AG09319 (cell line): ENCODE measurements at regions not wholly inside any gene's neighbourhood (a gene's known extent, or its start where the extent isn't known, plus 50 kb on each side); places are given as distances from the start of the nearest gene placed in this dataset.

ENCODE experiments used
- DNase-seq: peaks from one replicate; pipeline ENCODE4 v3.0.0-alpha.2; 2010; ENCODE audit warnings: low read depth; ENCODE audit errors: extremely low read depth
- TF ChIP-seq, protein P1 (sequence below): IDR thresholded peaks from 2 replicates; pipeline ENCODE4 v1.5.1; 2011; ENCODE audit warnings: low read depth, mild to moderate bottlenecking, inconsistent platforms, low read length, moderate library complexity

DNA sequence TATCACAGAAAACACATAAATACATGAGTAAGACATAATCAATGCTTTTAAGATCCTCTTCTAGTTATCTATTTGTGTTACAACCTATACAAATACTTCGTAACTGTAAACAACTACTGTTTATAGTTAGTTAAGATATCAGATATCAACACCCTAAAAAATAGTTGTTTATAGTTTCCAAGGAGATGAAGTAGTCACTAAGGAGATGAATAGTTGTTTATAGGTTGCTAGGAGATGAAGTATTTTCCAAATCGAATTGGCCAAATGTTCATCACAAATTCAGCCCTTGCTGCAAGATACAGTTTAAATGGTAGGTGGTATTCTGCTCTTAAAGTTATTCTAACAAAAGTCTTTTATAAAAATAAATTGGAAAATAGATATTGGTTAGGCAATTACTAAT is 618.2 kb upstream of the PCDH10 start:
- DNase-seq: no peak

DNA sequence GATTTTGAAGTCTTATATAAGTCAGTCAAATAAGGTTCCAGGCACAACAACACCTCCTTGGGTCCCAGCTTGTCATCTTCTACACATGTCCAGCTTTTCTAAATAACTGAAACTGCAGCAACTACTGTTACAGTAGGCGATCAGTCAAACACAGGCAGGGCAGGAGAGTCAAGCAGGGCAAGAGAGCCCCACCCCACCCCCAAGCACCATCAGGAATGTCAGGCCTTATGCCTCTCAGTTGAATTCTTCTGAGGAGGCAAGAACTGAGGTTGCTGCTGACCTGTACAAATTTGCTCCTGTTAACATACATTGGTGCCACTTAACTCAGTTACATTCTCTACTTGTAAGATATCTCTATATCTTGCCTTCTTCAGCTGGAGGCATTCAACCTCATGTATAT is 608.8 kb upstream of the PCDH10 start:
- TF ChIP-seq, protein P1, sequence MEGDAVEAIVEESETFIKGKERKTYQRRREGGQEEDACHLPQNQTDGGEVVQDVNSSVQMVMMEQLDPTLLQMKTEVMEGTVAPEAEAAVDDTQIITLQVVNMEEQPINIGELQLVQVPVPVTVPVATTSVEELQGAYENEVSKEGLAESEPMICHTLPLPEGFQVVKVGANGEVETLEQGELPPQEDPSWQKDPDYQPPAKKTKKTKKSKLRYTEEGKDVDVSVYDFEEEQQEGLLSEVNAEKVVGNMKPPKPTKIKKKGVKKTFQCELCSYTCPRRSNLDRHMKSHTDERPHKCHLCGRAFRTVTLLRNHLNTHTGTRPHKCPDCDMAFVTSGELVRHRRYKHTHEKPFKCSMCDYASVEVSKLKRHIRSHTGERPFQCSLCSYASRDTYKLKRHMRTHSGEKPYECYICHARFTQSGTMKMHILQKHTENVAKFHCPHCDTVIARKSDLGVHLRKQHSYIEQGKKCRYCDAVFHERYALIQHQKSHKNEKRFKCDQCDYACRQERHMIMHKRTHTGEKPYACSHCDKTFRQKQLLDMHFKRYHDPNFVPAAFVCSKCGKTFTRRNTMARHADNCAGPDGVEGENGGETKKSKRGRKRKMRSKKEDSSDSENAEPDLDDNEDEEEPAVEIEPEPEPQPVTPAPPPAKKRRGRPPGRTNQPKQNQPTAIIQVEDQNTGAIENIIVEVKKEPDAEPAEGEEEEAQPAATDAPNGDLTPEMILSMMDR: no peak
- DNase-seq: no peak

More for the DNA sequence above, 618.2 kb upstream of the PCDH10 start:
- TF ChIP-seq, protein P1: no peak

DNA sequence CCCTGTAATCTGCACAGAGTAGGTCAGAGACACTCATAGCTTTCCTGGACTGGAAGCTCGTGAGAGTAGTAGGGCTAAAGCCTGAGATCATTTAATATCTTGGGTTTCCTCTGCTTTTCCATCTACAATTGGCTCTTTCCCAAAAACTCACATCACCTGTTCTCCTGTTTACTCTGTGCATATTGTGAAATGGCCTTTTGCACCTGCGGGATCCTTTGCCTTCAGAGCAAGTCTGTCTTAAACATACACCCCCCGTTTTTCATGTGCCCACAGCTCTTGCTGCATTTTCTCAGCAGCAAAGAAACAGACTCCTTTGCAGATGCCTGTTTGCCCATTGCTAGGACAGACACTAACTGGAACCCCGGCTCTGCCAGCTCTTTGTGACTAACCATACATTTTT is 608.3 kb upstream of the PCDH10 start:
- no peak for DNase-seq
- TF ChIP-seq, protein P1: no peak

DNA sequence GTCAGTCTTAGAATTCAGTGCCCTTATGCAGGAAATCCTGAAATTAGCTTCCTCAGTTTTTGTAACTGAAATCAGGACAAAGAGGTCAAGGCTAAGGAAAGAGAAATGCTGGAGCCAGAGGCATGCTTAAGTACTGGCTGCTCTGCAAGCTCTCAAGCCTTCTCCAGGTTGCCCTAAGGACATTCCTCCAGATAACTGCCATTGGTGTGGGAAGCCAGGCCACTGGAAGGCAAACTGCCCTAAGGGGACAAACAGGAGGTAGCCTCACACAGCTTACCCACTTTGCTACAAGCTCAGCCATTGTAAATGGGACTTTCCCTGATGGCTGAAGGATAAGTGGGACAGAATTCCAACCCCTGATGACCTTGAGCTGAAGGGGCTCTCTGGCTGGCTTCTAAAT is 606.9 kb upstream of the PCDH10 start:
- TF ChIP-seq, protein P1: no peak
- no peak for DNase-seq

DNA sequence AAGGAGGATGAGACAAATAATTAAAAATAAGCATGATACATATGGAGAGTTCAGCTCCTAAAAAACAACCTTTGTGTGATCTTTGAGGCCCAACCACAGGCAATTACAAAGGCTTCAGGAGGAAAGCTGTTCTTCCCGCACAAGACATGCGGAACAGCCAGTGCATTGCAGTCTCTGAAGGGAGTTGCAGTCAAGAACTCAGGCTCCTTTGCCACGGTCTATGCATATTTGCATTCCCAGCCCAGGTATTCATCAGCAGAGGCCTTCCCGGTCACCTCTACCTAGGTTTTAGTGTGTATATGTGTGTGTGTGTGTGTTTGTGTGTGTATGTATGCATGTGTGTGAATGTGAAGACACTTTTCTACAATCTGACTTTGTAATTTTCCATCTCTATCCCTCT is 600.6 kb upstream of the PCDH10 start:
- TF ChIP-seq, protein P1: no peak
- no peak for DNase-seq

GRCh38 chr4:132556316-132556715 is 592.8 kb upstream of the PCDH10 start:
- TF ChIP-seq, protein P1: no peak

DNA sequence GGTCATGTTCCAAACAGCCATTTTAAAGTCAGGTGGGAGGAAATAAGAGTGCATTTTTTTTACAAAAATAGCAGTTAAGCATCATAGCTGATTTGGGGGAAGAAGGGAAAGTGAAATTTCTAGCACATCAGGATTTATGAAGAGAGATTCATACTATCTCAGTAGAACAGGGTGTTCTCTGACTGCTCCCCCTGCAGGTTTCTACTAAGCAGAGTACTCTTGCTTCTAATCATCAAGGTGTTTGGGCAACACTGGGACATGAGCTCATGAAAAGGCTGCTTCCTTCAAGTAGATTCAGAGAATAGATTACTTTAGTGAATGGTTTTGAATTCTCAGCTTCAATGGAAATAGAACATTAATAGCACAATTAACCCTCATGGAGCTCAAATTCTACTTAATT is 591.4 kb upstream of the PCDH10 start:
- no peak for DNase-seq
- TF ChIP-seq, protein P1: no peak

More at GRCh38 chr4:132556316-132556715, 592.8 kb upstream of the PCDH10 start:
- DNase-seq: no peak
